ENCODE measurements at regions not wholly inside any gene's neighbourhood (a gene's known extent, or its start where the extent isn't known, plus 50 kb on each side); places are given as distances from the start of the nearest gene placed in this dataset.

- peak overlapping the region; percentile 92 for H2BK20ac ChIP-seq (ENCODE audit: low read depth, low read length)
- no peak overlapping the region for H3K4me2 ChIP-seq (ENCODE audit: low read depth, low read length)
- CTCF ChIA-PET, result interaction anchor here (2.3 to 2.8 kb wide), 2 partner anchors 83 to 375 kb away, joined by 18 to 35 read pairs; no protein-coding TSS in a partner anchor
- H2AK9ac ChIP-seq (replicated peaks; ENCODE audit: low read depth, low read length, poor library complexity), result no peak overlapping the region
- H3K79me1 ChIP-seq (ENCODE audit: low read depth in 1 of 2, low read length in 2 of 2), result peaks cover 0 to 3% of the 10 kb centered on the region in 2 experiments; a peak in 1 of 4 replicates
- in situ Hi-C loops (cut with MboI; ENCODE audit: low sequenced_read_pairs) (loop anchor here (5.0 to 10.0 kb wide), 2 partner anchors 86 to 587 kb away; no protein-coding TSS in a partner anchor), intact Hi-C loops (cut with micrococcal nuclease) (loop anchor here (2.0 to 5.0 kb wide), 5 partner anchors 75 to 604 kb away; no protein-coding TSS in a partner anchor), dilution Hi-C loops (cut with HindIII; ENCODE audit: low sequenced_read_pairs, unreplicated experiment) (no loop called here)
- 0 out of 2 replicates have a peak, but pooled peaks cover 3% of the 10 kb centered on the region for H3K9me1 ChIP-seq (ENCODE audit: insufficient read depth, low read length)
- H4K5ac ChIP-seq (ENCODE audit: low read depth, low read length), result peak overlapping the region; percentile 84; the same call in 1 of the 2 replicates
- peaks cover 16% of the 10 kb centered on the region for H3K4me1 ChIP-seq (ENCODE audit: control insufficient read depth, insufficient read depth, low read length)
- ATAC-seq (ENCODE audit: low read depth), result no peak
- POLR2A ChIA-PET (ENCODE audit: unreplicated experiment), result interaction anchor here (0.9 kb wide), 1 partner anchor 82 kb away, joined by 3 read pairs; no protein-coding TSS in a partner anchor
- peak overlapping the region; percentile 87; the same call in 1 of the 2 replicates for H3K18ac ChIP-seq (ENCODE audit: low read depth, low read length)
- H2AFZ ChIP-seq (replicated peaks; ENCODE audit: low read length, poor library complexity), result no peak overlapping the region
- peak overlapping the region; percentile 11; the same call in 1 of the 2 replicates for H3K23ac ChIP-seq (ENCODE audit: low read depth, low read length)
- H3K36me3 ChIP-seq (ENCODE audit: control insufficient read depth, insufficient read depth, low read length), result no peaks in the 10 kb centered on the region
- H4K8ac ChIP-seq (ENCODE audit: low read depth in 2 of 2, low read length in 2 of 2), result peak overlapping the region; percentile 77 to 94; a peak in 3 of 4 replicates
- H3K4ac ChIP-seq (ENCODE audit: low read depth, low read length), result peak overlapping the region; percentile 93
- WGBS, 2 experiments (ENCODE audit: extremely low coverage in 2 of 2, insufficient read length in 1 of 2), result 100% methylated on average over 1 of the region's 2 CpGs; no CpG with 5 or more reads in 1 of the 2 experiments
- no TSS peak for BruUV-seq (replicated peaks)
- peak overlapping the region; percentile 77 for H3K14ac ChIP-seq (replicated peaks; ENCODE audit: low read depth, low read length)
- peak overlapping the region; percentile 80; the same call in 1 of the 2 replicates for H2AK5ac ChIP-seq (ENCODE audit: low read depth, low read length)
- peak overlapping the region; percentile 71 for H4K91ac ChIP-seq (ENCODE audit: insufficient read depth, low read depth, low read length)
- no peak overlapping the region; the same call in 1 of the 2 replicates for H3K27ac ChIP-seq (ENCODE audit: insufficient read depth, low read length)
- TF ChIP-seq ELK1 (IDR thresholded peaks at IDR 0.05; ENCODE audit: borderline replicate concordance, low read depth, low read length) (no peak), POLR2A (IDR thresholded peaks at IDR 0.05; ENCODE audit: low read depth, low read length) (no peak), CTCF (conservative IDR thresholded peaks at IDR 0.05; ENCODE audit: low read depth, low read length) (no peak), RCOR1 (IDR thresholded peaks at IDR 0.05; ENCODE audit: insufficient replicate concordance, low read length) (no peak), SMC3 (IDR thresholded peaks at IDR 0.05; ENCODE audit: low read depth, low read length) (no peak), MAZ (IDR thresholded peaks at IDR 0.05; ENCODE audit: borderline replicate concordance, low read depth, low read length) (no peak)
- no peak for DNase-seq
- no peaks in the 10 kb centered on the region for H4K20me1 ChIP-seq (ENCODE audit: insufficient read depth, low read length)
- H3K9ac ChIP-seq (ENCODE audit: low read depth, low read length), result no peak overlapping the region
- H2BK5ac ChIP-seq (ENCODE audit: low read depth, low read length, poor library complexity, severe bottlenecking), result peak overlapping the region; percentile 94
- peak overlapping the region; percentile 64; the same call in 1 of the 3 replicates for H2BK15ac ChIP-seq (ENCODE audit: low read depth, low read length)
- H3K4me3 ChIP-seq (ENCODE audit: insufficient read depth, low read depth, low read length), result no peak overlapping the region
- no peaks in the 10 kb centered on the region for H3K27me3 ChIP-seq (ENCODE audit: control insufficient read depth, insufficient read depth, low read length)
- peak overlapping the region; percentile 93 for H2BK120ac ChIP-seq (ENCODE audit: low read depth, low read length)
- no peak overlapping the region for H3K56ac ChIP-seq (ENCODE audit: extremely low read depth, insufficient read depth, low read length)
- no peaks in the 10 kb centered on the region; the same call in 1 of the 2 replicates for H3K9me3 ChIP-seq (ENCODE audit: control insufficient read depth, insufficient read depth, low read length)
These were observed 168.9 kb downstream of the FASLG start for GRCh38 chr1:172827841-172828240.

Data from IMR-90 (cell line).